Thoracic aorta (tissue), 2 donors: ENCODE measurements at regions not wholly inside any gene's neighbourhood (a gene's known extent, or its start where the extent isn't known, plus 50 kb on each side); places are given as distances from the start of the nearest gene placed in this dataset.

Source experiments
- ATAC-seq: fragments of 150-250 bp; one replicate; pipeline ENCODE4 v1.8.0; 2017; ENCODE audit warnings: low read depth; ENCODE audit not compliant: insufficient number of reproducible peaks, low FRiP score
- DNase-seq: peaks from one replicate; pipeline ENCODE4 v3.0.0-alpha.2; 2020; ENCODE audit warnings: low spot score
- H3K27ac ChIP-seq, 2 donors: fragments of 200-600 bp; sonication (generic); 1 replicate in 1 of 2; 2 replicates in 1 of 2; pipeline ENCODE4 v1.5.1; 2016; ENCODE audit warnings: mild to moderate bottlenecking in 2 of 2, moderate library complexity in 2 of 2
- H3K27me3 ChIP-seq: fragments of 200-600 bp; sonication (generic); replicated peaks from 2 replicates; pipeline ENCODE4 v1.6.0; 2016; ENCODE audit warnings: mild to moderate bottlenecking; ENCODE audit not compliant: insufficient read depth
- H3K36me3 ChIP-seq: fragments of 200-600 bp; sonication (generic); one replicate; pipeline ENCODE4 v1.5.1; 2016
- H3K4me1 ChIP-seq, 2 donors: fragments of 200-600 bp; sonication (generic); 1 replicate in 1 of 2; 2 replicates in 1 of 2; pipeline versions ENCODE4 v1.5.1 to v1.6.0; 2016; ENCODE audit warnings: low read depth in 2 of 2, mild to moderate bottlenecking in 1 of 2; ENCODE audit not compliant: control insufficient read depth in 1 of 2
- H3K4me3 ChIP-seq: fragments of 200-600 bp; sonication (generic); 2 replicates; pipeline ENCODE4 v1.5.1; 2016; ENCODE audit warnings: mild to moderate bottlenecking
- H3K9me3 ChIP-seq: fragments of 200-600 bp; sonication (generic); 2 replicates; pipeline ENCODE4 v1.5.1; 2016
- TF ChIP-seq, protein P1 (sequence below): fragments of 200-600 bp; sonication (generic); IDR thresholded peaks from one replicate; pipeline ENCODE4 v1.5.1; 2019; ENCODE audit warnings: antibody characterized with exemption

DNA sequence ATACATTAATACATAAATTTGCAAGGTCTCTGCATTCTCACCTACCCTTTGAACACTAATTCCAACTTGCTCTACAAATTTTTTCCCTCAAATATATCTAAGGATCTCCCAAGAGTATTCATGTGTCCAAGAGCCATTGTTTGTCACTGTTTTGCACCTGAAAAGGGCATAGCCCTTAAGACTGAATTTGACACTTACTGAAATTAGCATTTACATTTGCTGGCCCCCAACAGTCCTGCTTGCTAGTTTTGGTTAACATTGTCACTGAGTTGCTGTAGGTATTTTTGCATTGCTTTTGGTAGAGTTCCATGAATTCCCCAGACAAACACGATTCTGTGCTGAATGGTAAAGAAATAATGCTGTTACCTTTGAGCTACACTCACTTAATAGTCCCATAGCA lies 57.3 kb downstream of the KCNA4 start:
- H3K36me3 ChIP-seq: no peaks in the 10 kb centered on the region
- DNase-seq (no peak), ATAC-seq (no peak)
- TF ChIP-seq, protein P1, sequence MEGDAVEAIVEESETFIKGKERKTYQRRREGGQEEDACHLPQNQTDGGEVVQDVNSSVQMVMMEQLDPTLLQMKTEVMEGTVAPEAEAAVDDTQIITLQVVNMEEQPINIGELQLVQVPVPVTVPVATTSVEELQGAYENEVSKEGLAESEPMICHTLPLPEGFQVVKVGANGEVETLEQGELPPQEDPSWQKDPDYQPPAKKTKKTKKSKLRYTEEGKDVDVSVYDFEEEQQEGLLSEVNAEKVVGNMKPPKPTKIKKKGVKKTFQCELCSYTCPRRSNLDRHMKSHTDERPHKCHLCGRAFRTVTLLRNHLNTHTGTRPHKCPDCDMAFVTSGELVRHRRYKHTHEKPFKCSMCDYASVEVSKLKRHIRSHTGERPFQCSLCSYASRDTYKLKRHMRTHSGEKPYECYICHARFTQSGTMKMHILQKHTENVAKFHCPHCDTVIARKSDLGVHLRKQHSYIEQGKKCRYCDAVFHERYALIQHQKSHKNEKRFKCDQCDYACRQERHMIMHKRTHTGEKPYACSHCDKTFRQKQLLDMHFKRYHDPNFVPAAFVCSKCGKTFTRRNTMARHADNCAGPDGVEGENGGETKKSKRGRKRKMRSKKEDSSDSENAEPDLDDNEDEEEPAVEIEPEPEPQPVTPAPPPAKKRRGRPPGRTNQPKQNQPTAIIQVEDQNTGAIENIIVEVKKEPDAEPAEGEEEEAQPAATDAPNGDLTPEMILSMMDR: no peak
- H3K4me1 ChIP-seq: no peaks in the 10 kb centered on the region
- H3K27ac ChIP-seq: no peak overlapping the region
- no peaks in the 10 kb centered on the region for H3K27me3 ChIP-seq
- H3K4me3 ChIP-seq: no peak overlapping the region
- H3K9me3 ChIP-seq: no peaks in the 10 kb centered on the region

DNA sequence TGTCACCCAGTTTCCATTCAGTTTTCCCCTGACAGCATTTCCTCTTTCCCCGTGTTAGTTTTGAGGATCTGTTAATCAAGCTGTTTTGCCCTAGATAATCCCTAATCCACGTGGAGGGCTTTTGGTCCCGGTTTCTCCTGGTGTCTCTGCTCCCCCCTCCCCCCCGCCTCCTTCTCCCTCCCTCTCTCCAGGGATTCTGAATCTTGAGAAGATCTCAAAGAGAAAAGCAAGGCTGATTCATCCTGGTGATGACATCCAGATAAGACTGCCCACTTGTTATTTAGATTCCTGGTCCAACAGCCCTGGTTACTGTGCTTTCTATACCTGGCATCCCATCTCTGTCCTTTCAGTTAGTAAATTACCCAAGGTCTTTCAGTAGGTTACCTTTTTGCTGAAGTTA lies 59.4 kb downstream of the KCNA4 start:
- DNase-seq (no peak), ATAC-seq (no peak)
- H3K4me1 ChIP-seq: no peaks in the 10 kb centered on the region
- H3K27me3 ChIP-seq: no peaks in the 10 kb centered on the region
- H3K27ac ChIP-seq: no peak overlapping the region
- no peaks in the 10 kb centered on the region for H3K36me3 ChIP-seq
- TF ChIP-seq, protein P1: no peak
- H3K9me3 ChIP-seq: no peaks in the 10 kb centered on the region
- H3K4me3 ChIP-seq: no peak overlapping the region

DNA sequence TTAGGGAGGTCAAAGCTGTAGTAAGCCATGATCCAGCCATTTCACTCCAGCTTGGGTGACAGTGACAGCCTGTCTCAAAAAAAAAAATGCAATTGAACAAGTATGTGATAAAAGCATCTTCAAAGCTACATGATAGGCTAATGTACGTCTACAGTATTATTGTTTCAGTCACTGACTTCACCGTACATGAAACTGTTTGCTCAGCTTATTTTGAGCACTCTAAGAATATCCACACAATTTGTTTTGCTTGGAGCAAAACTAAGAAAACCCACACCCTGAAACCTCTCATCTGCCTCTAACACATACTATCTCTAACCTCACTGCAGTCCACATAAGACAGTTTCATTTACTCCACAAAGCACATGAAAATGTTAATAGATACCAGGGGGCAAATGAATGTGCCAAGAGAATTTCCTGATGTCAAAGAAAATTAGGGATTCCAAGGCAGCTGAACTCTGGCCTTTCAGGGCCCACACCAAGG lies 60.7 kb downstream of the KCNA4 start:
- H3K4me3 ChIP-seq: no peak overlapping the region
- no peaks in the 10 kb centered on the region for H3K9me3 ChIP-seq
- no peaks in the 10 kb centered on the region for H3K4me1 ChIP-seq
- TF ChIP-seq, protein P1: no peak
- ATAC-seq (no peak), DNase-seq (no peak)
- no peaks in the 10 kb centered on the region for H3K27me3 ChIP-seq
- H3K36me3 ChIP-seq: no peaks in the 10 kb centered on the region
- H3K27ac ChIP-seq: no peak overlapping the region

DNA sequence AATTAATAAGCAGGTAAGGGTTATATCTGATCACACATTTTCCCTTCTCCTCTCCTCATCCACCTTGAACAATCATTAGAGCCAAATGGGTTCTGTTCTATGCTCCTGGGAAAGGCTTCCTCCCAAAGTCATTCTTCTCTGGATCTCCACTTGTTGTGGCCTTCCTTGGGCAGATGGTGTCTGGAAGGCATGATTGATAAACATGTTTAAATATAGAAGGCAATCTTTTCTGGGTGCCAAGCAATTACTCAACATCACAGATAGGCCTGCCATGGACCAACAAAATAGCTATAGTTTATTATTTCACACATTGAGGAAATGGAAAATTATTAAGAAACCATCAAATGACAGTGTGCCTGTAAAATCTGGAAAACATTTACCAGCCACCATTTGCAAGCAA lies 73.5 kb downstream of the KCNA4 start:
- TF ChIP-seq, protein P1: no peak
- no peak for ATAC-seq
- no peak for DNase-seq
- no peak overlapping the region for H3K4me3 ChIP-seq
- H3K27ac ChIP-seq: no peak overlapping the region
- H3K4me1 ChIP-seq: no peaks in the 10 kb centered on the region
- H3K27me3 ChIP-seq: no peaks in the 10 kb centered on the region
- no peaks in the 10 kb centered on the region for H3K36me3 ChIP-seq
- H3K9me3 ChIP-seq: peaks cover 4% of the 10 kb centered on the region

DNA sequence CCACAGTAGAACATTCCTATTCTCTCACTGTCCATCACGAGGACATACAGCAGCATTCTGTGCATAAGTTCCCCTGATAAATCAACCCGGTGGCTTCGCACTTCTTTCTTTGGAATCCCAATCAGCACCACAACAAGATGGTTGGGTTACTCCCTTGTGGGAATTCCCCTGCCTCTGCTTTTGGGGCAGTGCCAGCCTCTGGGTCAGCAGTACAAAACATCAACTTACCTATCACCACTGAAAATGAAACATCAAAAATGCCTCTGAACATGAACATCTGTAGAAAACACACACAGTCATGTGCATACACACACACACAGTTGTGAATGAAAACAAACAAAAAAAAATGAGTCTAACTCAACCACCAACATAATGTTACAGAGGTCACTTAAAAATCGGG lies 79.3 kb downstream of the KCNA4 start:
- no peaks in the 10 kb centered on the region for H3K36me3 ChIP-seq
- TF ChIP-seq, protein P1: no peak

More for the DNA sequence above, 79.3 kb downstream of the KCNA4 start:
- H3K27me3 ChIP-seq: no peaks in the 10 kb centered on the region
- no peak for ATAC-seq
- H3K4me3 ChIP-seq: no peak overlapping the region
- H3K9me3 ChIP-seq: peaks cover 3% of the 10 kb centered on the region
- H3K27ac ChIP-seq: no peak overlapping the region
- H3K4me1 ChIP-seq: no peaks in the 10 kb centered on the region
- DNase-seq: no peak
